K562 (cell line): ENCODE measurements at regions not wholly inside any gene's neighbourhood (a gene's known extent, or its start where the extent isn't known, plus 50 kb on each side); places are given as distances from the start of the nearest gene placed in this dataset.

ENCODE experiments used
- ATAC-seq: fragments of 200-7000 bp; cut with Tn5 transposase; 3 replicates; pipeline ENCODE4 v1.9.1; 2020; ENCODE audit warnings: moderate library complexity
- BruUV-seq: library from RNA; stranded (reverse); fragments of 400-500 nt; replicated peaks from 2 replicates; lab custom pipeline; 2021; lab: Mats Ljungman, UMichigan
- CTCF ChIA-PET: fragments of 300-600 bp; formaldehyde crosslinking; extraction: SDS; loops from one replicate; lab custom pipeline; 2021; ENCODE audit warnings: low intra/inter-chr PET ratio; lab: Yijun Ruan, JAX
- POLR2A ChIA-PET: fragments of 300-600, 350-650 bp; sonication (Branson Sonifier 250); formaldehyde crosslinking; extraction: SDS; loops from one replicate; lab custom pipeline; 2021; ENCODE audit warnings: antibody characterized with exemption, inconsistent platforms; lab: Yijun Ruan, JAX
- DNase-seq, 4 experiments: peaks; one replicate each; pipeline versions ENCODE4 v3.0.0 to v3.0.0-alpha.2; 2011 to 2018; ENCODE audit warnings: low spot score in 3 of 4, mixed read lengths in 3 of 4; ENCODE audit errors: extremely low read depth in 1 of 4
- FAIRE-seq: peaks from 2 replicates; lab custom pipeline; 2011; peaks lifted over from hg19 to GRCh38; lab: Jason Lieb, UNC
- H2AFZ ChIP-seq: 2 replicates; pipeline ENCODE4 v1.6.0; 2011; ENCODE audit warnings: low read depth, low read length, control low read depth, inconsistent platforms
- H3K27ac ChIP-seq: fragments of 200-600 bp; 3 replicates; pipeline ENCODE4 v1.8.0; 2011; ENCODE audit warnings: low read depth, mild to moderate bottlenecking, control low read depth, inconsistent platforms, low read length, moderate library complexity, mixed read lengths; ENCODE audit errors: extremely low read depth
- H3K27me3 ChIP-seq, 2 experiments: fragments of 300-600 bp in 1 of 2; 2 replicates in 1 of 2; 3 replicates in 1 of 2; pipeline versions ENCODE4 v1.6.0 to v1.8.0; 2011; ENCODE audit warnings: inconsistent platforms in 2 of 2, low read length in 2 of 2, mild to moderate bottlenecking in 1 of 2, mixed read lengths in 1 of 2, moderate library complexity in 1 of 2; ENCODE audit not compliant: control insufficient read depth in 2 of 2, insufficient read depth in 2 of 2
- H3K36me3 ChIP-seq: fragments of 300-600 bp; 3 replicates; pipeline ENCODE4 v1.8.0; 2011; ENCODE audit warnings: mild to moderate bottlenecking, low read length, inconsistent platforms; ENCODE audit not compliant: control insufficient read depth, insufficient read depth
- H3K4me1 ChIP-seq, 2 experiments: fragments of 200-600 bp in 1 of 2; replicated peaks in 1 of 2; 2 replicates in 1 of 2; 3 replicates in 1 of 2; pipeline versions ENCODE4 v1.5.1 to v1.8.0; 2011; ENCODE audit warnings: inconsistent platforms in 2 of 2, low read length in 2 of 2, mild to moderate bottlenecking in 1 of 2, mixed read lengths in 1 of 2, moderate library complexity in 1 of 2; ENCODE audit not compliant: control insufficient read depth in 2 of 2, insufficient read depth in 2 of 2
- H3K4me2 ChIP-seq: 2 replicates; pipeline ENCODE4 v1.6.1; 2011; ENCODE audit warnings: low read length, control low read depth, inconsistent platforms, mixed read lengths; ENCODE audit not compliant: insufficient read depth
- H3K4me3 ChIP-seq: fragments of 200-600 bp; sonication (generic), shearing (Covaris generic); 2 replicates; pipeline ENCODE4 v1.5.1; 2016; ENCODE audit warnings: control low read depth, inconsistent platforms
- H3K79me2 ChIP-seq: fragments of 200-600 bp; 3 replicates; pipeline ENCODE4 v1.8.0; 2011; ENCODE audit warnings: low read length, inconsistent platforms; ENCODE audit not compliant: control insufficient read depth, insufficient read depth
- H3K9ac ChIP-seq, 2 experiments: 2 replicates each; pipeline versions ENCODE4 v1.6.0 to v1.6.1; 2011; ENCODE audit warnings: low read depth in 2 of 2, low read length in 2 of 2, control low read depth in 1 of 2, inconsistent platforms in 1 of 2, mild to moderate bottlenecking in 1 of 2, mixed read lengths in 1 of 2; ENCODE audit not compliant: insufficient read depth in 1 of 2
- H3K9me1 ChIP-seq: one replicate; pipeline ENCODE4 v1.6.0; 2011; ENCODE audit warnings: inconsistent platforms, mild to moderate bottlenecking, low read length, moderate library complexity; ENCODE audit not compliant: control insufficient read depth, insufficient read depth
- H3K9me3 ChIP-seq: replicated peaks from 2 replicates; pipeline ENCODE4 v1.5.1; 2011; ENCODE audit warnings: low read depth, low read length, inconsistent platforms; ENCODE audit not compliant: control insufficient read depth, insufficient read depth
- H4K20me1 ChIP-seq: replicated peaks from 2 replicates; pipeline ENCODE4 v1.6.1; 2011; ENCODE audit warnings: low read length, inconsistent platforms, mixed read lengths; ENCODE audit not compliant: control insufficient read depth, insufficient read depth
- GTF3C2 ChIP-seq: IDR thresholded peaks from 3 replicates; pipeline ENCODE4 v1.6.1; 2011; ENCODE audit warnings: borderline replicate concordance, mild to moderate bottlenecking, moderate library complexity; ENCODE audit not compliant: insufficient read length; ENCODE audit errors: extremely low read depth
- PHF21A ChIP-seq: fragments of 450-650 bp; IDR thresholded peaks from 2 replicates; pipeline ENCODE4 v1.6.1; 2017; ENCODE audit warnings: low read depth, borderline replicate concordance
- RFX1 ChIP-seq: fragments of 450-650 bp; IDR thresholded peaks from 2 replicates; pipeline ENCODE4 v1.6.1; 2016; ENCODE audit warnings: mild to moderate bottlenecking, moderate library complexity
- RUNX1 ChIP-seq: sonication (generic); IDR thresholded peaks from 2 replicates; pipeline ENCODE4 v1.6.1; 2016; ENCODE audit warnings: antibody characterized with exemption, low read depth
- ZNF232 ChIP-seq: sonication (generic); formaldehyde crosslinking; IDR thresholded peaks from 2 replicates; pipeline ENCODE4 v1.8.0; 2022; ENCODE audit warnings: mild to moderate bottlenecking, missing genetic modification reagents
- in situ Hi-C: fragments of 300-500 bp; cut with MboI; formaldehyde crosslinking; loops from 4 replicates; pipeline ENCODE4 v1.15.0; 2018; ENCODE audit warnings: inconsistent platforms, mixed read lengths
- intact Hi-C: fragments of 100-400 bp; cut with micrococcal nuclease; formaldehyde crosslinking; loops from 2 replicates; pipeline ENCODE4 v1.14.2; 2022

- Histone ChIP-seq H3K4me3 (no peak overlapping the region), H3K9me1 (no peaks in the 10 kb centered on the region), H3K27ac (no peak overlapping the region), H3K9me3 (no peaks in the 10 kb centered on the region), H3K79me2 (no peaks in the 10 kb centered on the region), H3K4me2 (no peak overlapping the region), H3K27me3 (no peaks in the 10 kb centered on the region), H3K9ac (no peak overlapping the region), H3K4me1 (no peaks in the 10 kb centered on the region), H4K20me1 (no peaks in the 10 kb centered on the region), H2AFZ (no peak overlapping the region), H3K36me3 (no peaks in the 10 kb centered on the region)
- BruUV-seq: no TSS peak
- no peak for ATAC-seq
- in situ Hi-C loops: no loop called here
- no peak for DNase-seq
- ChIA-PET CTCF (no interaction called here), POLR2A (no interaction called here)
- no peak for TF ChIP-seq GTF3C2
- no peak for TF ChIP-seq RFX1
- no peak for TF ChIP-seq PHF21A
- TF ChIP-seq RUNX1: no peak
- no peak for TF ChIP-seq ZNF232 (CRISPR knock-in tag)
- intact Hi-C loops: no loop called here
- FAIRE-seq: no peak
Observed at GRCh38 chr18:38619129-38619528, 1053.5 kb upstream of the CELF4 start.
